GM12878 (cell line): ENCODE measurements at regions not wholly inside any gene's neighbourhood (a gene's known extent, or its start where the extent isn't known, plus 50 kb on each side); places are given as distances from the start of the nearest gene placed in this dataset.

Source experiments
- ATF2 ChIP-seq: IDR thresholded peaks from 2 replicates; pipeline ENCODE4 v1.6.1; 2012; ENCODE audit warnings: low read length, inconsistent platforms
- BCL3 ChIP-seq: IDR thresholded peaks from 2 replicates; pipeline ENCODE4 v1.6.1; 2011; ENCODE audit warnings: borderline replicate concordance, low read depth, mild to moderate bottlenecking, moderate library complexity, low read length; ENCODE audit not compliant: insufficient read depth, poor library complexity, severe bottlenecking
- CEBPZ ChIP-seq: fragments of 150-350 bp; IDR thresholded peaks from 2 replicates; pipeline ENCODE4 v1.6.1; 2016; ENCODE audit warnings: low read depth, low read length
- EZH2 ChIP-seq: IDR thresholded peaks from 2 replicates; pipeline ENCODE4 v1.6.1; 2012; ENCODE audit warnings: low read depth, mild to moderate bottlenecking, control low read depth, inconsistent platforms, low read length, borderline replicate concordance; ENCODE audit not compliant: control insufficient read depth
- HCFC1 ChIP-seq: fragments of 150-350 bp; IDR thresholded peaks from 2 replicates; pipeline ENCODE4 v1.6.1; 2014; ENCODE audit warnings: low read length
- PAX8 ChIP-seq: fragments of 450-650 bp; IDR thresholded peaks from 2 replicates; pipeline ENCODE4 v1.6.1; 2017; ENCODE audit warnings: mild to moderate bottlenecking, moderate library complexity
- RB1 ChIP-seq: fragments of 450-650 bp; formaldehyde crosslinking; IDR thresholded peaks from 2 replicates; pipeline ENCODE4 v1.6.1; 2017; ENCODE audit warnings: mild to moderate bottlenecking, borderline replicate concordance
- RELB ChIP-seq: fragments of 450-650 bp; IDR thresholded peaks from 2 replicates; pipeline ENCODE4 v1.6.1; 2017; ENCODE audit warnings: low read depth, mild to moderate bottlenecking, moderate library complexity
- RFX5 ChIP-seq: IDR thresholded peaks from 2 replicates; pipeline ENCODE4 v1.6.1; 2011; ENCODE audit warnings: low read depth, low read length, improper control_type of control experiment
- STAT1 ChIP-seq: fragments of 450-650 bp; conservative IDR thresholded peaks from 2 replicates; pipeline ENCODE4 v1.6.1; 2014; ENCODE audit warnings: antibody characterized with exemption, mild to moderate bottlenecking
- STAT3 ChIP-seq: IDR thresholded peaks from 2 replicates; pipeline ENCODE4 v1.6.1; 2011; ENCODE audit warnings: low read depth, low read length, improper control_type of control experiment
- ZNF217 ChIP-seq: fragments of 450-650 bp; IDR thresholded peaks from 2 replicates; pipeline ENCODE4 v1.6.1; 2017; ENCODE audit warnings: antibody characterized with exemption, mild to moderate bottlenecking

GRCh38 chr13:21948769-21949474, 278.0 kb downstream of the FGF9 start (continued):
- TF ChIP-seq RELB (no peak), CEBPZ (no peak), RFX5 (no peak), BCL3 (no peak), EZH2 (no peak), STAT1 (no peak), HCFC1 (no peak), PAX8 (no peak), STAT3 (no peak), RB1 (no peak), ATF2 (no peak), ZNF217 (no peak)
